SH-SY5Y (cell line): ENCODE measurements at regions not wholly inside any gene's neighbourhood (a gene's known extent, or its start where the extent isn't known, plus 50 kb on each side); places are given as distances from the start of the nearest gene placed in this dataset.

ENCODE experiments used
- GATA2 ChIP-seq: IDR thresholded peaks from 2 replicates; pipeline ENCODE4 v1.6.1; 2011; ENCODE audit warnings: mild to moderate bottlenecking, low read depth, low read length
- GATA3 ChIP-seq: IDR thresholded peaks from 2 replicates; pipeline ENCODE4 v1.6.1; 2011; ENCODE audit warnings: low read depth, mild to moderate bottlenecking, low read length, moderate library complexity

GRCh38 chr10:125521721-125522680, 161.0 kb downstream of the TEX36 start:
- no peak for TF ChIP-seq GATA2
- no peak for TF ChIP-seq GATA3
